NCI-H345 (cell line): ENCODE measurements at regions not wholly inside any gene's neighbourhood (a gene's known extent, or its start where the extent isn't known, plus 50 kb on each side); places are given as distances from the start of the nearest gene placed in this dataset.
"Not testable (repeated sequence)": the region's sequence is repeated elsewhere in the genome, so short reads cannot be mapped to it uniquely, and the experiment has no call there.

ENCODE experiments used
- DNase-seq: peaks from one replicate; lab custom pipeline; 2025; lab: John Stamatoyannopoulos, UW

GRCh38 chr2:109719871-109720270, 74.2 kb upstream of the RGPD5 start:
- no peak for DNase-seq

- DNase-seq = peak; percentile 14
Measured at GRCh38 chr2:109720380-109721106, 73.6 kb upstream of the RGPD5 start.

GRCh38 chr2:109721135-109721534, 73.0 kb upstream of the RGPD5 start:
- DNase-seq = no peak

- no peak for DNase-seq
Measured at GRCh38 chr2:109721626-109722025, 72.5 kb upstream of the RGPD5 start.

- DNase-seq = peak; percentile 72
Measured at GRCh38 chr2:109722026-109722425, 72.1 kb upstream of the RGPD5 start.

GRCh38 chr2:109722640-109723039, 71.5 kb upstream of the RGPD5 start:
- not testable (repeated sequence) for DNase-seq

- not testable (repeated sequence) for DNase-seq
Measured at GRCh38 chr2:109723153-109723552, 71.0 kb upstream of the RGPD5 start.

- DNase-seq = no peak
Measured at GRCh38 chr2:109724533-109725460, 69.3 kb upstream of the RGPD5 start.

DNA sequence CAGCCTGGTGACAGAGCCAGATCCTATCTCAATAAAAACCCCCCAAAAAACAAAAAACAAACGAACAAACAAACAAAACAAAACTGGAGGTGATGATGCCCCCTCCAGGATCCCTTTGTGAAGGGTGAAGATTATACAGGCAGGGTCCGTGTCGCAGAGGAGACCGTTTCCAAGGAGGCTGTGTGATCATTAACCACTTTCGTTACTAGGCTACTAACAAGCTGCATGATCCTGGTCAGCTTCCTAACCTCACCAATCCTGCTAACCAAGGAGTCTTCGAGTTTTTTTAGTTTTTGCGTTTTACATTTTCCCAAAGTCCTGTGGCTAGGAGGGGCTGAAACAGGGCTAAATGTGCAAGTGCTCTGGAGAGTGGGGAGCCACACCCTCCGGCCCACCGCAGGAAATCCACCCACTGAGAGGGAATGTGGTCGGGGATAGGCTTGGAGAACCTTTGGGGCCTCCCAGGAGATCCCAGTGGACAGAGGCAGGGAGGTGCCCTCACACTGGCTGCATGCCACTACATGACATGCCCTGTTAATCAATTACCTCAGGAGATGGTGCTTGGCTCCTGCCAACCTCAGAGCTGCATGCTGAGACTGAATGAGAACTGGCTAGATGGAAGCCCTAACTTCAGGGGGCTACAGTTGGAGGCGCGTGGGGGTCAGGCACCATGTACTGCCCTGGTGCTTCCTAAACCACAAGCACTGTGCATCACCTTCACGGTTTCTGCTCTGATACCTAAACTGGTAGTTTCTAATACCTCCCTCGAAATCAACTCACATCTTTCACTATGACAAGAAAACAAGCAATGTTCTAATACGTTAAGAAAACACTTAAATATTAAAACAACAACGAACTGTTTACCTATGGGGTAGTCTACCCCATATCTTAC, 67.5 kb upstream of the RGPD5 start:
- DNase-seq = no peak

DNA sequence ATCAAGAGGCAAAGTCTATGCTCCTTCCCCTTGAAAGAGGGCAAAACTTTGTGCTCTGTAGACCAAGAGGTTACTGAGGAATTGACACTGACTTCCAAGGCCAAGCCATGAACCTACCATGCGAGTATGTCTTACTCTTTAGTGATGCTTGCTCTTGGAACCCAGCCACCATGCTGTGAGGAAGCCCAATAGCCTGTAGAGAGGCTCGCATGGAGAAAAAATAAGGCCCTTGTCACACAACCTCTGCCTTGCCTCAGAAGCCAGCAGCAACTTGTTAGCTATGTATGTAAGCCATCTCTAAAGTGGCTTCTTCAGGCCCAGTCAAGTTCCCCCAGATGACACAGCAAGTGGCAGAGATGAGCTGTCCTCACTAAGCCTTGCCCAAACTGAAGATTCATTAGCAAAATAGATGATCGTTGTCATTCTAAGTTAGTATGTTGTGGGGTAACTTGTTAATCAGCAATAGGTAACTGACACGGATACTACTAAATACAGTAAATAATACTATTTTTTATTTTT, 66.1 kb upstream of the RGPD5 start:
- no peak for DNase-seq

- DNase-seq = not testable (repeated sequence)
Measured at GRCh38 chr2:109733746-109734145, 60.4 kb upstream of the RGPD5 start.

GRCh38 chr2:109736177-109736827, 57.8 kb upstream of the RGPD5 start:
- DNase-seq = peak; percentile 35
